Ishikawa (cell line): ENCODE measurements at regions not wholly inside any gene's neighbourhood (a gene's known extent, or its start where the extent isn't known, plus 50 kb on each side); places are given as distances from the start of the nearest gene placed in this dataset.
A peak's percentile ranks its signal among the peaks of the same experiment; 100 is the strongest.

ENCODE experiments used
- CEBPB ChIP-seq: IDR thresholded peaks from 2 replicates; pipeline ENCODE4 v1.6.1; 2012
- CREB1 ChIP-seq: IDR thresholded peaks from 2 replicates; pipeline ENCODE4 v1.6.1; 2012; ENCODE audit warnings: low read depth
- EGR1 ChIP-seq: IDR thresholded peaks from 2 replicates; pipeline ENCODE4 v1.6.1; 2012
- EP300 ChIP-seq: IDR thresholded peaks from 2 replicates; pipeline ENCODE4 v1.6.1; 2012; ENCODE audit warnings: borderline replicate concordance
- FOXM1 ChIP-seq: IDR thresholded peaks from 2 replicates; pipeline ENCODE4 v1.6.1; 2012; ENCODE audit warnings: low read depth, borderline replicate concordance
- MAX ChIP-seq: IDR thresholded peaks from 2 replicates; pipeline ENCODE4 v1.6.1; 2012
- NFIC ChIP-seq: IDR thresholded peaks from 2 replicates; pipeline ENCODE4 v1.6.1; 2012
- RAD21 ChIP-seq: IDR thresholded peaks from 2 replicates; pipeline ENCODE4 v1.6.1; 2012; ENCODE audit warnings: low read depth
- REST ChIP-seq: IDR thresholded peaks from 2 replicates; pipeline ENCODE4 v1.6.1; 2012; ENCODE audit warnings: low read depth, mild to moderate bottlenecking
- TAF1 ChIP-seq: IDR thresholded peaks from 2 replicates; pipeline ENCODE4 v1.6.1; 2012; ENCODE audit warnings: low read depth, mild to moderate bottlenecking
- TCF12 ChIP-seq: IDR thresholded peaks from 2 replicates; pipeline ENCODE4 v1.6.1; 2012; ENCODE audit warnings: low read depth
- TEAD4 ChIP-seq: IDR thresholded peaks from 2 replicates; pipeline ENCODE4 v1.6.1; 2012
- USF1 ChIP-seq: IDR thresholded peaks from 2 replicates; pipeline ENCODE4 v1.6.1; 2012
- YY1 ChIP-seq: IDR thresholded peaks from 2 replicates; pipeline ENCODE4 v1.6.1; 2012; ENCODE audit warnings: low read depth
- ZBTB7A ChIP-seq: IDR thresholded peaks from 2 replicates; pipeline ENCODE4 v1.6.1; 2012; ENCODE audit warnings: low read depth

- TF ChIP-seq TCF12 (no peak), MAX (peak; percentile 77), FOXM1 (no peak), USF1 (peak; percentile 66)
Observed at GRCh38 chr1:67552336-67552759, 122.1 kb upstream of the SERBP1 start.

GRCh38 chr1:67555461-67556296, 125.5 kb upstream of the SERBP1 start:
- TF ChIP-seq ZBTB7A (no peak), CEBPB (no peak), YY1 (no peak), EP300 (no peak), REST (no peak), CREB1 (no peak), RAD21 (no peak), FOXM1 (no peak), TAF1 (no peak), TCF12 (no peak), EGR1 (no peak)

GRCh38 chr1:67556297-67556900, 126.2 kb upstream of the SERBP1 start:
- TF ChIP-seq CEBPB, result no peak
- TF ChIP-seq EP300, result no peak
- TF ChIP-seq USF1, result no peak
- no peak for TF ChIP-seq EGR1
- TF ChIP-seq TAF1, result no peak
- no peak for TF ChIP-seq RAD21
- TF ChIP-seq YY1, result no peak
- no peak for TF ChIP-seq ZBTB7A
- no peak for TF ChIP-seq FOXM1
- TF ChIP-seq NFIC, result no peak

- TF ChIP-seq USF1, result no peak
Observed at GRCh38 chr1:67557696-67558448, 127.1 kb upstream of the GADD45A start.

- TF ChIP-seq TAF1, result no peak
- TF ChIP-seq MAX, result no peak
- TF ChIP-seq YY1, result no peak
- TF ChIP-seq ZBTB7A, result no peak
Observed at GRCh38 chr1:67558449-67559193, 126.4 kb upstream of the GADD45A start.

- TF ChIP-seq TCF12 (no peak), CREB1 (no peak), NFIC (no peak), EP300 (no peak), RAD21 (no peak), YY1 (no peak), FOXM1 (no peak), CEBPB (no peak), TEAD4 (no peak)
Observed at GRCh38 chr1:67559222-67559700, 125.7 kb upstream of the GADD45A start.
